GM19043 (cell line): ENCODE measurements at regions not wholly inside any gene's neighbourhood (a gene's known extent, or its start where the extent isn't known, plus 50 kb on each side); places are given as distances from the start of the nearest gene placed in this dataset.
"Not testable (repeated sequence)": the region's sequence is repeated elsewhere in the genome, so short reads cannot be mapped to it uniquely, and the experiment has no call there.

Experiments used
- ATAC-seq: cut with Tn5 transposase; IDR thresholded peaks from one replicate; pipeline ENCODE4 v1.9.1; 2021; ENCODE audit warnings: low read depth; ENCODE audit not compliant: unreplicated experiment

DNA sequence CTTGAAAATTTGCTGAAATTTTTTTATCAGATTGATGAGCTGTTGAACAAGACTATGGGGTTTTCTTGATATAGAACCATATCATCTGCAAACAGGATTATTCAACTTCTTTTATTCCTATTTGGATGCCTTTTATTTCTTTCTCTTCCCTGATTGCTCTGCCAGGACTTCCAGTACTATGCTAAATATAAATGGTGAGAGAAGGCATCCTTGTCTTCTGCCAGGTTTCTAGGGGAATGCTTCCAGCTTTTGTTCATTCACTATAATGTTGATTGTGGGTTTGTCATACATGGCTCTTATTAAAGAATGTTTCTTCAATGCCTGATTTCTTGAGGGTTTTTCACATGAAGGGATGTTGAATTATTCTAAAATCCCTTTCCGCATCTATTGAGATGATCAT is 1139.5 kb downstream of the FAM133A start:
- no peak for ATAC-seq

DNA sequence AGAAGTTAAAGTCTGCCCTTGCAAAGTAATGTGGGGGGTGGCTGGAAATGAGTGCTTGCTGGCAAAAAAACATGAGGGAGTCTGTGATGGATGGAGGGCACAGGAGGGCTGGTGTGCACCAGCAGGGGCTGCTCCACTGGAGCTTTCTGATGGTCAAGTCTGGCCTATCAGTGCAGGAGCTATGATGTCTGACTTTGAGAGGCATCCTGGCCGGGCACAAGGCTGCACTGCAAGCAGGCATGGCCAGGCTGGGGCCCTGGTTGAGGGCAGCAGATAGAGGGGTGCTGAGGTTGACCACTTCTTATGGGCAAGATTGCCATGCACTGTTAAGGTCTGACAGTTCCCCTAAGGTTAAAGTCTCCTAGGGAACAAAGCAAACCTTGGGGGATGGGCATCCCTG is 1140.2 kb downstream of the FAM133A start:
- no peak for ATAC-seq

DNA sequence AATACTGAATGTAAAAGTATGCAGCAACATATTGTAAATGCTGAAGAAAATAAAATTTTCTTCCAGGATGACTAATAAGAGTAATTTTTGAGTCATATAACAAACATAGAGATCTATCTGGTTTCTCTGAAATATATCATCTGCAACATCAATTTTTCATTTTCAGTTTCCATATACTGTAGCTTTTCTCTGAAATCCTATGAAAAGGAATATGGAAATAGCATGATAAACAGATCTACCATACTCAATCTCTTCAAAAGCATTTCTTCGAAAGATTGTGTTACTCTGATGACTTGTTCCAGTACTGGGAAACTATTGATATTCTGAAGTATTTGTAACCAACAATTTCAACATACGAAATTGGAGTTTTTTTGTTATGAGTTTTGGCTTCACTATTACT is 1156.7 kb downstream of the FAM133A start:
- no peak for ATAC-seq

DNA sequence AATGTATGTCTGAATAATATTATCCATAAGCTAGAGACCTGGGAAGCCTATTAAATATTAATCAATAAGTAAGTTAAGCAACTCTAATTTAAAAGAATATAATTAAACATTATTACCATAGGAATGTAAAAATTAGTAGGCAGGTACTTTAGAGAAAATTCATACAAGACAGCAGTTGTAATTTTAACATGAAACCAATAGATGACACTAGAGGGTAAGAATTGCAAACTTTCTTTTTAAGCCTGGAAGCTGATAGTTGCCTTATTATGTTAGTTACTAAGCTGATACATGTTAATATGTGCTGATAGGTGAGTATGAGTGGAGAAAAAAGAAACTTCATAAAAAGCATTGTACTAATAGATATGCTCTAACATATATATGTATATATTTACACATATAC is 1157.4 kb downstream of the FAM133A start:
- no peak for ATAC-seq

DNA sequence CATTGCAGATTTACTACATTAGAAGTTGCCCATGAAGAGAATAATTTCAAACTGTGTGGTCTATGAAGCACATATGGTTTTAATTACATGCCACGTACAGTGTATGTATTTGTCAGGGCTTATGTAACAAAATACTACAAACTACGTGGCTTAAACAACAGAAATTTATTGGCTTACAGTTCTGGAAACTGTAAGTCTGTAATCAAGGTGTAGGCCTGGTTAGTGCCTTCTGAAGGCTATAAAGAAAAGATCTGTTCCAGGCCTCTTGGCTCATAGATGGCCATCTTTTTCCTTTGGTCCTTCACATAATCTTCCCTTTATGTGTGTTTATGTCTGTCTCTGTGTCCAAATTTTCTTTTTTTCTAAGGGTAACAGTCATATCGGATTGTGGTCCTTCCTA is 1160.2 kb downstream of the FAM133A start:
- ATAC-seq: no peak

DNA sequence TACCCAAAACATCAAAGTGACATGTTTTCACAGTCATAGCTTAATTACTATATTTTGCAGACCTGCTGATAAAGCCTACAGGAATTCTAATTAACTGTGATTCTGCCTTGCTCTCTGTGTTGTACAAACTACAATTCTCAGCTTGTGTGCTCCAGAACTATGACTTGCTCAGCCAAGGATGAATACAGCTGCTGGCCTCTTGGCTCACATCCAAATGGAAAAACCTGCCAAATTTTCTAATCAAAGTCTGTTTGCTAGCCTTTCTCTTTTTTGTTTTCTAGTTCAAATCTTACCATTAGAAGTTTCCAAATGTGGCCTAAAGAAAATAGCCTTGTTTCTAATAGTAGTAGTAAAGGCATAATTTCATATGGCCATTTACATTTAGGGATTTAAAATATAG is 1176.8 kb downstream of the FAM133A start:
- no peak for ATAC-seq

DNA sequence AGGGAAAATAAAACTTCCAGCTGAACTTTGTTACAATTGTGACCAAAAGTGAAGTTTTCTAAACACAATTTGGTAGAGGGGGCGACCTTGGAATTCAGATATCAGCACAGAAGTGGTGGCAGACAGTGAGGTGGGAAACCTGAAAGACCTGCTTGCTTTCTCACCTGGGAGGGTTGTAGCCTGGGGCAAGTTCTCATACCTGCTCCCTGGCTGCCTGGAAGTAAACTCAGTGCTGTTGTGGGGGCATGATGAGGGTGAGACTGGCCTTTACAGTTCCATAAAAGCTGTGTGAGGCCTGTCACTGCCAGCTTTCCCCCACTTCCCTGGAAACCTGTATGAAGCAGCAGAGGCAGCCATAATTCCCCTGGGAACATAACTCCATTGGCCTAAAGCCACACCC is 1180.2 kb downstream of the FAM133A start:
- ATAC-seq: no peak

DNA sequence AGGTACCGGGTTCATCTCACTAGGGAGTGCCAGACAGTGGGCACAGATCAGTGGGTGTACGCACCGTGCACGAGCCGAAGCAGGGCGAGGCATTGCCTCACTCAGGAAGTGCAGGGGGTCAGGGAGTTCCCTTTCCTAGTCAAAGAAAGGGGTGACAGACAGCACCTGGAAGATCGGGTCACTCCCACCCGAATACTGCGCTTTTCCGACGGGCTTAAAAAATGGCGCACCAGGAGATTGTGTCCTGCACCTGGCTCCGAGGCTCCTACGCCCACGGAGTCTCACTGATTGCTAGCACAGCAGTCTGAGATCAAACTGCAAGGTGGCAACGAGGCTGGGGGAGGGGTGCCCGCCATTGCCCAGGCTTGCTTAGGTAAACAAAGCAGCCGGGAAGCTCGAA is 1188.5 kb downstream of the FAM133A start:
- ATAC-seq: not testable (repeated sequence)

DNA sequence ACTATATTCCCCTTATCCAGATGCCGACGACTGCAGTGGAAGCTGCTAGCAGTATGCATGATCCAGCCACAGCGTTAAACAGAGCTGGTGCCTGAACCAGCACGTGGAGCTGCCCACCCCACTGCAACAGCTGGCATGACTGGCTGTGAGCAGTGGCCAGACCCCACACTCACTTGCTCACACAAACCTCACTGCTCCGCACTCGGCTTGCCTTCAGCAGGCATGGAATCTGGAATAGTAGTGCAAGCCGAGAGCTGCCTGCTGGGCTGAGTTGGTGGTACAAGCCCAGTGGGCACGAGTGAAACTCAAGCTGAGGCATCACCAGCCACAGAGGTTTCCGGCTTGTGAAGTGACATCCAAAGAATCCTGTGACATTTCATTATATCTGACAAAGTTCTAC is 1197.6 kb downstream of the FAM133A start:
- no peak for ATAC-seq

DNA sequence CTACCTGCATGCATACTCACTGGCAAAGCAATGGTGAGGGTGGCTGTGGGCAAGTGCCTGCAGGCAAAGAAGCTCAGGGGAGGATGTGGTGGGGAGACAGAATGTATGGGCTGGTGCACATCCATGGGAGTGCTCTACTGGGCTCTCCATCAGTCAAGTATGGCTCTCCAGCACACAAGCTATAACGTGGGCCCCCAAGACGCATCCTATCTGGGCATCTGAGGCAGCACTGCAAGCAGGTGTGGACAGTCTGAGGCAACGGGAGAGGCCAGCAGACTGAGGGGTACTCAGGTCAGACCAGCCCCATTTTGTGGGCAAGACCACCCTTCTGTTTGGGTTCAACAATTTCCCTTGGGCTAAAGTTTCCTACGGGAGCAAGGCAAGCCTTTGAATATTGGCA is 1227.8 kb downstream of the FAM133A start:
- no peak for ATAC-seq

DNA sequence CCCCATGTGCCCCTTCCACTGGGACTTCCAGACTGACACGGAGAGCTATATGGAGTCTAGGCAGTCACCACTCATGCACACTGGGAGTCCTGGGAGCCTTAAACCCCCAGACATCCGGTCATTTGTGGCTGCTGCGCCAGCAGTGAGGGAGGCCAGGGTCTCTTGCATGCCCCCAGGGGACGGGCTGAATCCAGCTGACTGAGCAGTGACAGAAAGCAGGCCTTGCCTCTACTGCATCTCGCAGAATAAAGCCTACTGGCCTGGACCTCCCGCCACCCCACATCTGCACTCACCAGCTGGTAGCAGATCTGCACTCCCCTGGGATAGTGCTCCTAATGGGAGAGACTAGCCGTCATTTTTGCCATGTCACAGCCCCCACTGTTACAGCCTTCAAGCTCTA is 1234.2 kb downstream of the FAM133A start:
- no peak for ATAC-seq

DNA sequence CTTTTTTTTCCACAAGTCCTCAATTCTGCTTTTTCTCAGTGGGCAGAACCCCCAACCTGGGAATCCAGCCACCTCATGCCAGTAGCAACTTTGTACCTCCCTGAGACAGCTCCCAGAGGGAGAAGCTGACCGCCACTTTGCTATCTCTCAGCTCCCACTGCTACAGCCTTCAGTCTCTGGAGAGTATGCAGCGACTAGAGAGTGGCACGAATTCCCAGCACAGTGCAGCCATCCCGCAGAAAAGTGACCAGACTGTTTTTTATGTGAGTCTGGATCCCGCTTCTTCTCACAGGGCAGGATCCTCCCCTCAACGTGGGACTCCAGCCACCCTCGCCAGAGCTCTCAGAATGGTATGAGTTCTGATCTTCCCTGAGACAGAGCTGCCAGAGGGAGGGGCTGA is 1234.6 kb downstream of the FAM133A start:
- no peak for ATAC-seq

DNA sequence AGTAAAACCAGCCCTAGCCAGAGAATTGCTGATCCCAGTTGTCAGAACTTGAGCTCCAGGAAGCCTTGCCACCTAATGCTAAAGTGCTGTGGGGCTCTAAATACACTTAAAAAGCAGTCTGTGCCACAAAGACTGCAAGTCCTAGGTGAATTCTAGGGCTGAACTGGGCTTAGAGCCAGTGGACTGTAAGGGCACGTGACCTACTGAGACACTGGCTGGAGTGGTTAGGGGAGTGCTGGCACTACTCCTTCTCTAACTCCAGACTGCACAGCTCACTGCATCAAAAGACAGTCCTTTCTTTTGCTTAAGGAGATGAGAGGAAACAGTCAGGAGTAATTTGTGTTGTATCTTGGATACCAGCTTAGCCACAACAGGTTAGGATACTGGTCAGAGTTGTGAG is 1240.2 kb downstream of the FAM133A start:
- ATAC-seq: no peak

DNA sequence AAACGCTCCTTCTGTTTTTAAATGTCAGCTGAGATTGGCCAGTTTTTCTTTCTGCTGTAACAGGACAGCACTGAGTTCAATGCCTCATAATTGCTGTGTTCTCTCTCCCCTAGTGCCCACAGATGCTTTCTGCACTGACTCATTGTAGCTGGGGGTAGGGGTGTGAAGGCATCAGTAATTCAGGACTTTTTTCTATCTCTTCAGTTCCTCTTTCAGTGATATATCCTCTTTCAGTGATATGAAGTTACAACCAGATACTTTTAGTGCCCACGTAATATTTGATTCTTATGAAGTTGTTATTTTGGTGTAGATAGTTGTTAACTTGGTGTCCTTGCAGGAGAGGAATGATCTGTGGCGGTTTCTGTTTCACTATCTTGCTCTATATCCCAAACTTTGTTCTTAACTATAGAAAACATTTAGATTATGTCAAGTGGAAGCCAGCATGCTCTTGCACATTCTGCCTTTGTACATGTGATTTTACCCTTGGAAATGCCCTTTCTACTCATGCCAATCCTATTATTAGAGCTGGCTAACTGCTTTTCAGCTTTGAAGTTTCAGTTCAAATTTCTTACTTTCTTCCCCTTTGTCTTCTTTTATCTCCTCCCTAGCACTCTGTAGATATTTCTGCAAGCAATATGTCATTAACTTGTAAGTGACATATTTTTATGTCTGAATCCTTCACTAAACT is 1258.4 kb downstream of the FAM133A start:
- ATAC-seq: no peak

DNA sequence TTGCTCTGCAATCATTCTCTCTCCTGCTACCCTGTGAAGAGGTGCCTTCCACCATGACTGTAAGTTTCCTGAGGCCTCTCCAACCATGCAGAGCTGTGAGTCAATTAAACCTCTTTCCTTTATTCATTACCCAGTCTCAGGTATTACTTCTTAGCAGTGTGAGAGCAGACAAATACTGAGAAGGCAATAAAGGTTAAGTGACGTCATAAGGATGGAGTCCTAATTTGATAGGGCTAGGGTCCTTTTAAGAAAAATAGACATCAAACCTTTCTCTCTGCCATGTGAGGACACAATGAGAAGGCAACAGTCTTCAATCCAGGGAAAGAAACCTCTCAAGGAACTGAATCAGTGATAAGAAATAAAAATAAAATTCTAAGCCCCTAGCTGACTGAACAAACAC is 1262.7 kb downstream of the FAM133A start:
- no peak for ATAC-seq

DNA sequence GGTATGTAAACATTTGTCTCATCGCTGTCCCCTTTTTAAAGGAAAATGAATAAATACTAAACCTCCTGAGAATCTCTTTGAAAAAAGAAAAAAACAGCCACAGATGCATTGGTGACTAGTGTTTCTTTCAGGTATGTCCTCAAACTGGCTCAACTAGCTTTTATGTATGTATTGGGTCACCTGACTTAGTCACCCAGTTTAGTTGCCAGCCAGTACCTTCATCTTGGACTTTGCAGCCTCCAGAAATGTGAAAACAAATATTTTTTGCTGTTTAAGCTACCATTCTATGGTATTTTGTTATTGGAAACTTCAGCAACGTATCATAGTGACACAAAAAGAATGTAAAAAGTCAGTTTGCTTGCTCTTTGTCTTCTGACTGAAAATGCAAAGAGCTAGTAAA is 1263.5 kb downstream of the FAM133A start:
- ATAC-seq: no peak

DNA sequence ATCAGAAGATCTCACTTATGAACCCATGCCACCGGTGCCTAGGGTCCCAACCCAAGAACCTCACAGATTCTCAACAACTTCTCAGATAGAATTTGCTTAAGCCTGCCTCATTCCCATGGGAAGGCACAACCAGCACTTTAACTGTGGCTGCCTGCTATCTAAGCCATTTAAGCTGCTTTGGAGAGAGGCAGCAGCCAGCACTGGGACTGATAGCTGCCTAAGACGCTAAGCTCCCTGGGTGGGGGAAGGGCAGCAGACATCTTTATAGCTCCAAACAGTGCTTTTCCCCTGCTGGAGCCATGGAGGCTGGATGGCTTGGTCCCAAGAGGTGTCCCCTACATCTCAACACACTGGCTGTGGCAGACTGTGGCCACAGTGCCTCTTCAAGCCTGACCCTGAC is 1268.6 kb downstream of the FAM133A start:
- no peak for ATAC-seq

DNA sequence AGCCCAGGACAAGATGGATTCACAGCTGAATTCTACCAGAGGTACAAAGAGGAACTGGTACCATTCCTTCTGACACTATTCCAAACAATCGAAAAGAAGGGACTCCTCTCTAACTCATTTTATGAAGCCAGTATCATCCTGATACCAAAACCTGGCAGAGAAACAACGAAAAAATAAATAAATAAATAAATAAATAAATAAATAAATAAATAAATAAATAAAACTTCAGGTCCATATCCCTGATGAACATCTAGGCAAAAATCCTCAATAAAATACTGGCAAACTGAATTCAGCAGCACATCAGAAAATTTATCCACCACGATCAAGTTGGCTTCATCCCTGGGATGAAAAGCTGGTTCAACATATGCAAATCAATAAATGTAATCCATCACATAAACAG is 1272.1 kb downstream of the FAM133A start:
- ATAC-seq: not testable (repeated sequence)

DNA sequence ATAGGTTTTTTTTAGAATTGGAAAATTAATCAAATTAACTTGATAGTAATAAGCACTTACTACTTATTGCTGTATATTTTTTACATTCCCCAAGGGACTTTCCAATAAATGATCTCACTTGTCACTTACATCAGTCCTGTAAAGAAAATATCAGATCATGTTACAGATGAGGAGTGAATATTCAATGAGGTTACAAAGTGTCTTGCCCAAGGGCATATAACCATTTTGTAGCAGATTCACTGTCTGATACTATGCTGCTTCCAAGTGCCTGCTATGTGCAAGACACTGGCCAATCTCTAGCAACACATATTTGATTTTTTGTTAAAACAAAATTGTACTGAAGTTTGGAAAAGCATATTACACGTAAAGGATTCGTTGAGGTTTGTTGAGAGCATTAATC is 1287.7 kb downstream of the FAM133A start:
- ATAC-seq: no peak

DNA sequence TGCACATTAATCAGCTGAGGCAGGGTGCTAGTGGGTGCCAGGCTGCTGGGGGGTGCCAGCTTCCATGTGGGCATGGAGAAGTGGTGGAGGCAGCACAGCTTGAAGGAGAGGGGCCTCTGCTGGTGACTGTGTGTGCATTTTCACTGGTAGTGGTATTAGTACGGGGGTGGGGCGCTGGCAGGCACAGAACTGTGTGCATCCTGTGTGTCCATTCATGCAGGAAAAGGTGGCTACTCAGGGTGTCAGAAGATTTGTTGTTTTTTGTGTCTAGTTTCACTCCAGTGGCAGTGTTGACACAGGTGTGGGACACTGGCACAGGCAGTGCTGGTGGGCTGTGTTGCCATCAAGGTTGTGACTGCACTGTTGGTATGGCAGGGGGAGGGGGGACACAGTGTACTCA is 1303.6 kb downstream of the FAM133A start:
- no peak for ATAC-seq

DNA sequence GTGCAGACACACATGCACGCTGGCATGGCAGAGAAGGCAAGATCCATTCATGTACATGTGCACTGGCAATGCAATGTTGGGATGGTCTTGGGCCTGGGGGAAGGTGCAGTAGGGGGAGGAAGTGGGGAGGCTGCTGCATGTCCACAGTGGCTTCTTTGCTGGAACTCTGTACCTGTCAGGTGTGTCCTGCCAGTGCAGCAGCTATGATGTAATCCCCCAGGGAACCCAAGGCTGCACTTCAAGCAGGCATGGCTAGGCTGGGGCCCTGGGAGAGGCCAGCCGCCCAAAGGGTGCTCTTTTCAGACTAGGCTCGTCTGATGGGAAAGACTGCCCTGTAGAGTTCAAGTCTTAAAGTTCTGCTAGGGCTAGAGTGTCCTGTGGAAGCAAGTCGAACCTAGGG is 1304.0 kb downstream of the FAM133A start:
- no peak for ATAC-seq
